Kidney (tissue), 13 donors: ENCODE measurements at regions not wholly inside any gene's neighbourhood (a gene's known extent, or its start where the extent isn't known, plus 50 kb on each side); places are given as distances from the start of the nearest gene placed in this dataset.

Experiments
- DNase-seq, 5 donors: peaks; one replicate each; pipeline ENCODE4 v3.0.0-alpha.2; 2013 to 2020
- FAIRE-seq: peaks from 2 replicates; lab custom pipeline; 2012; peaks lifted over from hg19 to GRCh38; lab: Jason Lieb, UNC
- H3K27ac ChIP-seq, 2 donors: one replicate each; pipeline ENCODE4 v1.7.0; 2013; ENCODE audit warnings: low read depth in 2 of 2, low read length in 2 of 2, inconsistent platforms in 1 of 2
- H3K27me3 ChIP-seq: one replicate; pipeline ENCODE4 v1.7.1; 2013; ENCODE audit warnings: low read length, inconsistent platforms; ENCODE audit not compliant: control insufficient read depth, insufficient read depth
- H3K36me3 ChIP-seq, 3 donors: one replicate each; pipeline versions ENCODE4 v1.7.0 to v1.7.1; 2013; ENCODE audit warnings: low read length in 3 of 3, control low read depth in 1 of 3, inconsistent platforms in 1 of 3; ENCODE audit not compliant: insufficient read depth in 3 of 3, control insufficient read depth in 2 of 3
- H3K4me1 ChIP-seq, 3 donors: one replicate each; pipeline versions ENCODE4 v1.7.0 to v1.7.1; 2013; ENCODE audit warnings: low read length in 3 of 3, inconsistent platforms in 1 of 3, low read depth in 1 of 3; ENCODE audit not compliant: control insufficient read depth in 2 of 3, insufficient read depth in 2 of 3
- H3K4me3 ChIP-seq, 3 donors: one replicate each; pipeline versions ENCODE4 v1.7.0 to v1.8.1; 2013; ENCODE audit warnings: low read length in 3 of 3, control low read depth in 1 of 3, inconsistent platforms in 1 of 3
- H3K9ac ChIP-seq, 3 donors: one replicate each; pipeline versions ENCODE4 v1.7.0 to v1.7.1; 2013; ENCODE audit warnings: low read length in 3 of 3, control low read depth in 1 of 3, inconsistent platforms in 1 of 3
- H3K9me3 ChIP-seq, 3 donors: one replicate each; pipeline versions ENCODE4 v1.7.0 to v1.7.1; 2013; ENCODE audit warnings: low read length in 3 of 3, control low read depth in 1 of 3, inconsistent platforms in 1 of 3; ENCODE audit not compliant: control insufficient read depth in 2 of 3, insufficient read depth in 1 of 3
- CTCF ChIP-seq: IDR thresholded peaks from 3 replicates; pipeline ENCODE4 v1.5.1; 2012; ENCODE audit warnings: mild to moderate bottlenecking, moderate library complexity, borderline replicate concordance; ENCODE audit not compliant: insufficient read depth; ENCODE audit errors: extremely low read depth
- intact Hi-C: fragments of 100-400 bp; cut with DNase I; formaldehyde crosslinking; loops from one replicate; pipeline ENCODE4 v1.11.1; 2022
- donor health status: control.
- donor health status: control.
- donor health status: control.
- donor health status: control.
- donor health status: control.
- donor health status: DM: yes; HTN: yes; CAD: no.
- donor health status: Normal renal cell carcinoma (clear cell type).

GRCh38 chr2:75360945-75361344 is 161.6 kb upstream of the TACR1 start:
- Histone ChIP-seq H3K36me3 (no peaks in the 10 kb centered on the region), H3K27me3 (no peaks in the 10 kb centered on the region), H3K9me3 (no peaks in the 10 kb centered on the region), H3K27ac (no peak overlapping the region), H3K4me3 (no peak overlapping the region), H3K4me1 (no peaks in the 10 kb centered on the region), H3K9ac (no peak overlapping the region)
- no peak for TF ChIP-seq CTCF
- FAIRE-seq = no peak
- intact Hi-C loops = no loop called here
- DNase-seq = no peak

DNA sequence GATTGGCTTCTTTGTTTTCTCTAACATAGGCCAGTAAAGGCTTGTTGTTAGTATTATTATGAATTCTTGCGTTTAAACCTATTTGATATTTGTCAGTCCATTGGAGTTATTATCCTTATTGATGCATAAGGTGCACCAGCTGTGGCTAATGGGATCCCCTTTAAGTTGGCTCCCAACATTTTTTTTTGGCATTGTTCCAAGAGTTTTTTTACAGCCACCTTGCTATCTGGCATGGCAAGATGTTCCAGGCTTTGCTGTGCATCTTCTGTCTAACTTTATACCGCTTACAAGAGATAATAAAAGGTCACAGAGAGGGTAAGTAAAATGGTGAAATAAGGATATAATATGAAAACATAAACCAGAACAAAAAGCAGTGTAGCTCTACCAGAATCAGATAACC is 157.5 kb upstream of the TACR1 start:
- DNase-seq (no peak), FAIRE-seq (no peak)
- no peak for TF ChIP-seq CTCF
- H3K9me3 ChIP-seq = no peaks in the 10 kb centered on the region
- H3K27ac ChIP-seq = no peak overlapping the region
- no peaks in the 10 kb centered on the region for H3K4me1 ChIP-seq
- no peaks in the 10 kb centered on the region for H3K36me3 ChIP-seq
- intact Hi-C loops = no loop called here
- H3K4me3 ChIP-seq = no peak overlapping the region
- no peak overlapping the region for H3K9ac ChIP-seq
- H3K27me3 ChIP-seq = no peaks in the 10 kb centered on the region

DNA sequence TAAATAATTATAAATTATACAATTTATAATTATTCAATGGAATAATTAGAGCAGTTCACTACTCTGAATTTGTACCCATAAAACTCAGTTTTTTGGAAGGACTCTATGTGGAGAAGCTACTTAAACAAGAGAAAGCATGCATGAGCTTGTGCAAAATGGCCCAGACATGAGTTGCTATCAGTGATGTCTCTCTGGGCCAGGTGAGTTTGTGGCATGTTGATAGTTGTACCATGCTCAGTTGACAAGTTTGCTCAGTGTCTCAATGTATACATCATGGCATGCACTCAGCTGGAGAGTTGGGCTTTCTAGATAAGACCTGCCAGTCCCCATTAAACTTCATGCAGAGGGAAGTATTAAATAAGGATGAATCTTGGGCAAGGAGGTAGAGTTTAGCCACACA is 153.8 kb upstream of the TACR1 start:
- no peaks in the 10 kb centered on the region for H3K27me3 ChIP-seq
- FAIRE-seq (no peak), DNase-seq (no peak)
- no peaks in the 10 kb centered on the region for H3K36me3 ChIP-seq
- intact Hi-C loops = no loop called here
- H3K9me3 ChIP-seq = no peaks in the 10 kb centered on the region
- no peak overlapping the region for H3K27ac ChIP-seq
- no peak overlapping the region for H3K9ac ChIP-seq
- no peak for TF ChIP-seq CTCF
- no peak overlapping the region for H3K4me3 ChIP-seq
- no peaks in the 10 kb centered on the region for H3K4me1 ChIP-seq

DNA sequence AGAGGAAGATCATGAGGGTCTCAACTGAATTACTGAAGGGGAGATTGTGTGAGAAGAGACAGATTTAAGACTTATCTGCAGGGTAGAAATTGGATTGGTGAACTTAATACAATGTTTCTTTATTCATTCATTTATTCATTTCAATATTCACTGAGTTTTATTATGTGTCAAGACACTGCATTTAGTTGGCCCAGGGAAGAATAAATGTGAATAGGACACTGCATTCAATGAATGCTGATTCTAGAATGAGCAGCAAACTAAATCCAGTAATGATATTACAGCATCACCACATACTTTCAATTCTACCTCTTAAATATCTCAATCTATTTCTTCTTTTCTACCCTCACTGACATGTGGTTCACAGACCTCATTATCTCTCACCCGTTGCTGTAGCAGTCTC is 149.0 kb upstream of the TACR1 start:
- no peak overlapping the region for H3K4me3 ChIP-seq

More for the DNA sequence above, 149.0 kb upstream of the TACR1 start:
- H3K27me3 ChIP-seq = no peaks in the 10 kb centered on the region
- DNase-seq (no peak), FAIRE-seq (no peak)
- H3K27ac ChIP-seq = no peak overlapping the region
- H3K36me3 ChIP-seq = no peaks in the 10 kb centered on the region
- intact Hi-C loops = no loop called here
- H3K9me3 ChIP-seq = no peaks in the 10 kb centered on the region
- H3K4me1 ChIP-seq = no peaks in the 10 kb centered on the region
- TF ChIP-seq CTCF = no peak
- no peak overlapping the region for H3K9ac ChIP-seq
